ENCODE measurements at regions not wholly inside any gene's neighbourhood (a gene's known extent, or its start where the extent isn't known, plus 50 kb on each side); places are given as distances from the start of the nearest gene placed in this dataset.

- peaks cover 0 to 5% (median 0%) of the 10 kb centered on the region in 3 donors for H3K4me1 ChIP-seq (ENCODE audit: control insufficient read depth in 3 of 3, insufficient read depth in 3 of 3, low read length in 3 of 3)
- no peak overlapping the region for H3K4me3 ChIP-seq (ENCODE audit: low read length in 3 of 3)
- peaks cover 0 to 32% (median 7%) of the 10 kb centered on the region in 3 donors for H3K27me3 ChIP-seq (ENCODE audit: control insufficient read depth in 3 of 3, insufficient read depth in 3 of 3, low read length in 3 of 3)
- no peaks in the 10 kb centered on the region for H3K36me3 ChIP-seq (ENCODE audit: control insufficient read depth in 3 of 3, insufficient read depth in 3 of 3, low read length in 3 of 3)
- H3K9ac ChIP-seq (ENCODE audit: low read depth in 1 of 3, low read length in 3 of 3): no peak overlapping the region
- H3K9me3 ChIP-seq (ENCODE audit: control insufficient read depth in 3 of 3, low read length in 3 of 3): no peaks in the 10 kb centered on the region
- no peak overlapping the region for H3K27ac ChIP-seq (ENCODE audit: low read depth, low read length)
Observed at GRCh38 chr15:70447081-70447480, 316.3 kb downstream of the UACA start.

GRCh38 chr15:70443486-70444273 lies 319.7 kb downstream of the UACA start:
- peaks cover 0 to 29% (median 11%) of the 10 kb centered on the region in 3 donors for H3K27me3 ChIP-seq (ENCODE audit: control insufficient read depth in 3 of 3, insufficient read depth in 3 of 3, low read length in 3 of 3)
- no peaks in the 10 kb centered on the region for H3K36me3 ChIP-seq (ENCODE audit: control insufficient read depth in 3 of 3, insufficient read depth in 3 of 3, low read length in 3 of 3)
- H3K9ac ChIP-seq (ENCODE audit: low read depth in 1 of 3, low read length in 3 of 3): no peak overlapping the region
- no peak overlapping the region for H3K4me3 ChIP-seq (ENCODE audit: low read length in 3 of 3)
- H3K4me1 ChIP-seq (ENCODE audit: control insufficient read depth in 3 of 3, insufficient read depth in 3 of 3, low read length in 3 of 3): peaks cover 0 to 6% (median 5%) of the 10 kb centered on the region in 3 donors
- H3K9me3 ChIP-seq (ENCODE audit: control insufficient read depth in 3 of 3, low read length in 3 of 3): no peaks in the 10 kb centered on the region
- no peak overlapping the region for H3K27ac ChIP-seq (ENCODE audit: low read depth, low read length)

GRCh38 chr15:70442616-70443321 lies 320.6 kb downstream of the UACA start:
- no peaks in the 10 kb centered on the region for H3K9me3 ChIP-seq (ENCODE audit: control insufficient read depth in 3 of 3, low read length in 3 of 3)
- no peaks in the 10 kb centered on the region for H3K36me3 ChIP-seq (ENCODE audit: control insufficient read depth in 3 of 3, insufficient read depth in 3 of 3, low read length in 3 of 3)
- peaks cover 0 to 8% (median 0%) of the 10 kb centered on the region in 3 donors for H3K4me1 ChIP-seq (ENCODE audit: control insufficient read depth in 3 of 3, insufficient read depth in 3 of 3, low read length in 3 of 3)
- H3K27me3 ChIP-seq (ENCODE audit: control insufficient read depth in 3 of 3, insufficient read depth in 3 of 3, low read length in 3 of 3): peaks cover 0 to 20% (median 11%) of the 10 kb centered on the region in 3 donors
- no peak overlapping the region for H3K27ac ChIP-seq (ENCODE audit: low read depth, low read length)
- H3K9ac ChIP-seq (ENCODE audit: low read depth in 1 of 3, low read length in 3 of 3): no peak overlapping the region
- H3K4me3 ChIP-seq (ENCODE audit: low read length in 3 of 3): no peak overlapping the region

- H3K4me1 ChIP-seq (ENCODE audit: control insufficient read depth in 3 of 3, insufficient read depth in 3 of 3, low read length in 3 of 3): peaks cover 0 to 8% (median 0%) of the 10 kb centered on the region in 3 donors
- H3K36me3 ChIP-seq (ENCODE audit: control insufficient read depth in 3 of 3, insufficient read depth in 3 of 3, low read length in 3 of 3): no peaks in the 10 kb centered on the region
- no peaks in the 10 kb centered on the region for H3K9me3 ChIP-seq (ENCODE audit: control insufficient read depth in 3 of 3, low read length in 3 of 3)
- H3K9ac ChIP-seq (ENCODE audit: low read depth in 1 of 3, low read length in 3 of 3): no peak overlapping the region
- peaks cover 0 to 18% (median 11%) of the 10 kb centered on the region in 3 donors for H3K27me3 ChIP-seq (ENCODE audit: control insufficient read depth in 3 of 3, insufficient read depth in 3 of 3, low read length in 3 of 3)
- no peak overlapping the region for H3K27ac ChIP-seq (ENCODE audit: low read depth, low read length)
- no peak overlapping the region for H3K4me3 ChIP-seq (ENCODE audit: low read length in 3 of 3)
Observed at GRCh38 chr15:70442211-70442610, 321.1 kb downstream of the UACA start.

GRCh38 chr15:70440416-70441138 lies 322.8 kb downstream of the UACA start:
- Histone ChIP-seq H3K4me1 (ENCODE audit: control insufficient read depth in 3 of 3, insufficient read depth in 3 of 3, low read length in 3 of 3) (peaks cover 0 to 8% (median 0%) of the 10 kb centered on the region in 3 donors), H3K9me3 (ENCODE audit: control insufficient read depth in 3 of 3, low read length in 3 of 3) (no peaks in the 10 kb centered on the region)

GRCh38 chr15:70439880-70440279 lies 323.5 kb downstream of the UACA start:
- Histone ChIP-seq H3K9me3 (ENCODE audit: control insufficient read depth in 3 of 3, low read length in 3 of 3) (no peaks in the 10 kb centered on the region), H3K27ac (ENCODE audit: low read depth, low read length) (no peak overlapping the region), H3K27me3 (ENCODE audit: control insufficient read depth in 3 of 3, insufficient read depth in 3 of 3, low read length in 3 of 3) (peaks cover 0 to 20% (median 11%) of the 10 kb centered on the region in 3 donors), H3K4me3 (ENCODE audit: low read length in 3 of 3) (no peak overlapping the region), H3K4me1 (ENCODE audit: control insufficient read depth in 3 of 3, insufficient read depth in 3 of 3, low read length in 3 of 3) (peaks cover 0 to 12% (median 0%) of the 10 kb centered on the region in 3 donors), H3K9ac (ENCODE audit: low read depth in 1 of 3, low read length in 3 of 3) (no peak overlapping the region), H3K36me3 (ENCODE audit: control insufficient read depth in 3 of 3, insufficient read depth in 3 of 3, low read length in 3 of 3) (no peaks in the 10 kb centered on the region)

More at GRCh38 chr15:70440416-70441138, 322.8 kb downstream of the UACA start:
- Histone ChIP-seq H3K4me3 (ENCODE audit: low read length in 3 of 3) (no peak overlapping the region), H3K9ac (ENCODE audit: low read depth in 1 of 3, low read length in 3 of 3) (no peak overlapping the region), H3K27ac (ENCODE audit: low read depth, low read length) (no peak overlapping the region), H3K27me3 (ENCODE audit: control insufficient read depth in 3 of 3, insufficient read depth in 3 of 3, low read length in 3 of 3) (peaks cover 0 to 20% (median 11%) of the 10 kb centered on the region in 3 donors), H3K36me3 (ENCODE audit: control insufficient read depth in 3 of 3, insufficient read depth in 3 of 3, low read length in 3 of 3) (no peaks in the 10 kb centered on the region)

- Histone ChIP-seq H3K27ac (ENCODE audit: low read depth, low read length) (no peak overlapping the region), H3K9ac (ENCODE audit: low read depth in 1 of 3, low read length in 3 of 3) (no peak overlapping the region), H3K27me3 (ENCODE audit: control insufficient read depth in 3 of 3, insufficient read depth in 3 of 3, low read length in 3 of 3) (peaks cover 0 to 20% (median 11%) of the 10 kb centered on the region in 3 donors), H3K4me3 (ENCODE audit: low read length in 3 of 3) (no peak overlapping the region), H3K9me3 (ENCODE audit: control insufficient read depth in 3 of 3, low read length in 3 of 3) (no peaks in the 10 kb centered on the region), H3K36me3 (ENCODE audit: control insufficient read depth in 3 of 3, insufficient read depth in 3 of 3, low read length in 3 of 3) (no peaks in the 10 kb centered on the region), H3K4me1 (ENCODE audit: control insufficient read depth in 3 of 3, insufficient read depth in 3 of 3, low read length in 3 of 3) (peaks cover 0 to 12% (median 0%) of the 10 kb centered on the region in 3 donors)
Observed at GRCh38 chr15:70439304-70439877, 324.0 kb downstream of the UACA start.

- H3K4me1 ChIP-seq (ENCODE audit: control insufficient read depth in 3 of 3, insufficient read depth in 3 of 3, low read length in 3 of 3): peaks cover 0 to 15% (median 0%) of the 10 kb centered on the region in 3 donors
- H3K9me3 ChIP-seq (ENCODE audit: control insufficient read depth in 3 of 3, low read length in 3 of 3): no peaks in the 10 kb centered on the region
- H3K9ac ChIP-seq (ENCODE audit: low read depth in 1 of 3, low read length in 3 of 3): no peak overlapping the region
- H3K27ac ChIP-seq (ENCODE audit: low read depth, low read length): no peak overlapping the region
- H3K4me3 ChIP-seq (ENCODE audit: low read length in 3 of 3): no peak overlapping the region
- H3K36me3 ChIP-seq (ENCODE audit: control insufficient read depth in 3 of 3, insufficient read depth in 3 of 3, low read length in 3 of 3): no peaks in the 10 kb centered on the region
- peaks cover 0 to 22% (median 11%) of the 10 kb centered on the region in 3 donors for H3K27me3 ChIP-seq (ENCODE audit: control insufficient read depth in 3 of 3, insufficient read depth in 3 of 3, low read length in 3 of 3)
Observed at GRCh38 chr15:70438776-70439175, 324.6 kb downstream of the UACA start.

GRCh38 chr15:70437882-70438451 lies 325.4 kb downstream of the UACA start:
- H3K9me3 ChIP-seq (ENCODE audit: control insufficient read depth in 3 of 3, low read length in 3 of 3): no peaks in the 10 kb centered on the region
- peaks cover 0 to 21% (median 11%) of the 10 kb centered on the region in 3 donors for H3K27me3 ChIP-seq (ENCODE audit: control insufficient read depth in 3 of 3, insufficient read depth in 3 of 3, low read length in 3 of 3)
- no peak overlapping the region for H3K27ac ChIP-seq (ENCODE audit: low read depth, low read length)
- no peaks in the 10 kb centered on the region for H3K36me3 ChIP-seq (ENCODE audit: control insufficient read depth in 3 of 3, insufficient read depth in 3 of 3, low read length in 3 of 3)
- H3K9ac ChIP-seq (ENCODE audit: low read depth in 1 of 3, low read length in 3 of 3): no peak overlapping the region
- H3K4me1 ChIP-seq (ENCODE audit: control insufficient read depth in 3 of 3, insufficient read depth in 3 of 3, low read length in 3 of 3): peaks cover 0 to 15% (median 0%) of the 10 kb centered on the region in 3 donors
- H3K4me3 ChIP-seq (ENCODE audit: low read length in 3 of 3): no peak overlapping the region

All from skeletal muscle tissue (tissue), 3 donors.